ENCODE measurements at regions not wholly inside any gene's neighbourhood (a gene's known extent, or its start where the extent isn't known, plus 50 kb on each side); places are given as distances from the start of the nearest gene placed in this dataset.

GRCh38 chr10:3683560-3683959 lies 101.4 kb downstream of the KLF6 start:
- TF ChIP-seq, protein P1, sequence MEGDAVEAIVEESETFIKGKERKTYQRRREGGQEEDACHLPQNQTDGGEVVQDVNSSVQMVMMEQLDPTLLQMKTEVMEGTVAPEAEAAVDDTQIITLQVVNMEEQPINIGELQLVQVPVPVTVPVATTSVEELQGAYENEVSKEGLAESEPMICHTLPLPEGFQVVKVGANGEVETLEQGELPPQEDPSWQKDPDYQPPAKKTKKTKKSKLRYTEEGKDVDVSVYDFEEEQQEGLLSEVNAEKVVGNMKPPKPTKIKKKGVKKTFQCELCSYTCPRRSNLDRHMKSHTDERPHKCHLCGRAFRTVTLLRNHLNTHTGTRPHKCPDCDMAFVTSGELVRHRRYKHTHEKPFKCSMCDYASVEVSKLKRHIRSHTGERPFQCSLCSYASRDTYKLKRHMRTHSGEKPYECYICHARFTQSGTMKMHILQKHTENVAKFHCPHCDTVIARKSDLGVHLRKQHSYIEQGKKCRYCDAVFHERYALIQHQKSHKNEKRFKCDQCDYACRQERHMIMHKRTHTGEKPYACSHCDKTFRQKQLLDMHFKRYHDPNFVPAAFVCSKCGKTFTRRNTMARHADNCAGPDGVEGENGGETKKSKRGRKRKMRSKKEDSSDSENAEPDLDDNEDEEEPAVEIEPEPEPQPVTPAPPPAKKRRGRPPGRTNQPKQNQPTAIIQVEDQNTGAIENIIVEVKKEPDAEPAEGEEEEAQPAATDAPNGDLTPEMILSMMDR (IDR thresholded peaks at IDR 0.05), result no peak
- TF ChIP-seq ZFX (IDR thresholded peaks at IDR 0.05; ENCODE audit: borderline replicate concordance), result no peak

All from 22Rv1 (cell line).